Heart left ventricle (tissue), 13 donors: ENCODE measurements at regions not wholly inside any gene's neighbourhood (a gene's known extent, or its start where the extent isn't known, plus 50 kb on each side); places are given as distances from the start of the nearest gene placed in this dataset.
"Not testable (repeated sequence)": the region's sequence is repeated elsewhere in the genome, so short reads cannot be mapped to it uniquely, and the experiment has no call there.

ENCODE experiments used
- POLR2A ChIP-seq, 2 donors: fragments of 450-650 bp; IDR thresholded peaks; one replicate each; pipeline ENCODE4 v1.6.1; 2017; ENCODE audit warnings: antibody characterized with exemption in 2 of 2, mild to moderate bottlenecking in 2 of 2, moderate library complexity in 2 of 2
- TF ChIP-seq, protein P1 (sequence below), 12 donors: fragments of 200-600 bp; sonication (generic) in 4 of 12; IDR thresholded peaks; one replicate each; pipeline versions ENCODE4 v1.5.0 to v1.8.0; 2018 to 2022; ENCODE audit warnings: antibody characterized with exemption in 12 of 12, mild to moderate bottlenecking in 5 of 12
- donor health status: ischemic (EF 13 %, LVEDD 7.1; RV severe dilation, severe dysfunction).
- donor health status: DM: no; HTN: yes; CAD: no.
- donor health status: DM: no; HTN: no; CAD: no.
- donor health status: ischemic (EF 25% LVEDD 6.9; RV normal size, moderate dysfunction).
- donor health status: ischemic (EF 25% LVEDD 5.7; RV mildly dilated, moderate dysfunction).
- donor health status: ischemic (EF 35%, LVEDD 5.7; RV mildly dilated, moderate dysfunction).
- donor health status: nonischemic (EF 11% LVEDD 7.7; RV severe dilation, severe dysfunction).
- donor health status: DM: yes; HTN: yes; CAD: no.
- donor health status: PGD.
- donor health status: ischemic (EF 29% LVEDD 5.4; RV normal size, mild dysfunction).
- donor health status: nonischemic (EF 23%, LVEDD 6.1; RV moderate dilation, normal function).

GRCh38 chrX:55928529-55928928 lies 211.0 kb downstream of the RRAGB start:
- TF ChIP-seq, protein P1, sequence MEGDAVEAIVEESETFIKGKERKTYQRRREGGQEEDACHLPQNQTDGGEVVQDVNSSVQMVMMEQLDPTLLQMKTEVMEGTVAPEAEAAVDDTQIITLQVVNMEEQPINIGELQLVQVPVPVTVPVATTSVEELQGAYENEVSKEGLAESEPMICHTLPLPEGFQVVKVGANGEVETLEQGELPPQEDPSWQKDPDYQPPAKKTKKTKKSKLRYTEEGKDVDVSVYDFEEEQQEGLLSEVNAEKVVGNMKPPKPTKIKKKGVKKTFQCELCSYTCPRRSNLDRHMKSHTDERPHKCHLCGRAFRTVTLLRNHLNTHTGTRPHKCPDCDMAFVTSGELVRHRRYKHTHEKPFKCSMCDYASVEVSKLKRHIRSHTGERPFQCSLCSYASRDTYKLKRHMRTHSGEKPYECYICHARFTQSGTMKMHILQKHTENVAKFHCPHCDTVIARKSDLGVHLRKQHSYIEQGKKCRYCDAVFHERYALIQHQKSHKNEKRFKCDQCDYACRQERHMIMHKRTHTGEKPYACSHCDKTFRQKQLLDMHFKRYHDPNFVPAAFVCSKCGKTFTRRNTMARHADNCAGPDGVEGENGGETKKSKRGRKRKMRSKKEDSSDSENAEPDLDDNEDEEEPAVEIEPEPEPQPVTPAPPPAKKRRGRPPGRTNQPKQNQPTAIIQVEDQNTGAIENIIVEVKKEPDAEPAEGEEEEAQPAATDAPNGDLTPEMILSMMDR (IDR thresholded peaks at IDR 0.05), result not testable (repeated sequence)
- TF ChIP-seq POLR2A (IDR thresholded peaks at IDR 0.05), result not testable (repeated sequence)
